Central memory CD4-positive, alpha-beta T cell (primary cell): ENCODE measurements at regions not wholly inside any gene's neighbourhood (a gene's known extent, or its start where the extent isn't known, plus 50 kb on each side); places are given as distances from the start of the nearest gene placed in this dataset.

Experiments
- DNase-seq: peaks from one replicate; pipeline ENCODE4 v3.0.0; 2022

DNA sequence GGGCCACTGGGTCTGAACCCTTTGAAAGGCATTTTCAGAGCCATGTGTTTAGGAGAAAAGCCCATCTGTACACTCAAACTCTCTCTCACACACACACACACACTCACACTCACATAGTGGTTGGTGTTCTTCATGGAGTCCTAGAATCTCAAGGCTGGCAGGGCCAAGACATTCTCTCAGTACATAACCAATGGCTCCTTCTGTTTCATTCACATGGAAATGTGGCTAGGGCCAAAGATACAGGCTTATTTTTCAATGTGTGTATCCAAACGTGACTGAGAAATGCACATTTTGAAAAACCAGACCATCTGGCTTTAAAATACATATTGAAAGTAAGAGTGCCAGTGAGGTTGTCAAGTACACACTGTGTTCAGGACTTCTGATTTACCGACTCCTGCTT is 59.0 kb upstream of the SALL1 start:
- DNase-seq, result no peak

DNA sequence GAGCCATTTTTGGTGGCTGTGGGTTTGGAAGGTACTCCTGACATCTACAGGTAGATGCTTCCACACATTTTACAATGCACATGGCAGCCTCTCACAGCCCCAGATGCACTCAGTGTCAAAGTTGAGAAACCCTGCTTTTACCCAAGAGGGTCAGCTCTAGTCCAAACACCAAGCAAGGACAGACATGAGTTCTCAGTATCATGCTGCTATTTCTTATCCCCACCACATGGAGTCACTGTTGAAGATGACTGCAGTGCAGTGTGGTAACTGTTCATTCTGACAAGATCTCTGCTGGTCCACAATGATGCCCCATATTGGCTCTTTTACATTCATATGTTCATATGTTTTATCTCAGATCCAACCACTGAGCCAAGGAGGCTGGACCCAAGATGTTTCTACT is 50.5 kb upstream of the SALL1 start:
- no peak for DNase-seq
